Liver (tissue), 8 donors: ENCODE measurements at regions not wholly inside any gene's neighbourhood (a gene's known extent, or its start where the extent isn't known, plus 50 kb on each side); places are given as distances from the start of the nearest gene placed in this dataset.
A peak's percentile ranks its signal among the peaks of the same experiment; 100 is the strongest.

Experiments used
- DNase-seq: peaks from one replicate; pipeline ENCODE4 v3.0.0-alpha.2; 2017; ENCODE audit warnings: low spot score
- H3K27ac ChIP-seq, 2 donors: one replicate each; pipeline ENCODE4 v1.7.0; 2013; ENCODE audit warnings: inconsistent platforms in 2 of 2, low read length in 2 of 2, control low read depth in 1 of 2, low read depth in 1 of 2, mild to moderate bottlenecking in 1 of 2
- H3K27me3 ChIP-seq, 4 donors: one replicate each; pipeline versions ENCODE4 v1.6.1 to v1.7.0; 2013; ENCODE audit warnings: low read length in 3 of 4, inconsistent platforms in 1 of 4, mild to moderate bottlenecking in 1 of 4, moderate library complexity in 1 of 4; ENCODE audit not compliant: control insufficient read depth in 4 of 4, insufficient read depth in 4 of 4
- H3K36me3 ChIP-seq, 4 donors: one replicate each; pipeline versions ENCODE4 v1.6.1 to v1.7.0; 2013; ENCODE audit warnings: low read length in 3 of 4, mild to moderate bottlenecking in 3 of 4, low read depth in 1 of 4, moderate library complexity in 1 of 4; ENCODE audit not compliant: control insufficient read depth in 4 of 4, insufficient read depth in 3 of 4
- H3K4me1 ChIP-seq, 4 donors: one replicate each; pipeline versions ENCODE4 v1.6.1 to v1.7.0; 2013; ENCODE audit warnings: low read length in 3 of 4, mild to moderate bottlenecking in 3 of 4, moderate library complexity in 1 of 4; ENCODE audit not compliant: control insufficient read depth in 4 of 4, insufficient read depth in 4 of 4
- H3K4me3 ChIP-seq, 3 donors: one replicate each; pipeline versions ENCODE4 v1.6.1 to v1.7.0; 2013; ENCODE audit warnings: low read length in 3 of 3, control low read depth in 1 of 3, low read depth in 1 of 3, mild to moderate bottlenecking in 1 of 3
- H3K9ac ChIP-seq, 2 donors: one replicate each; pipeline ENCODE4 v1.7.0; 2013; ENCODE audit warnings: low read length in 2 of 2, mild to moderate bottlenecking in 2 of 2, moderate library complexity in 2 of 2, control low read depth in 1 of 2, low read depth in 1 of 2
- H3K9me3 ChIP-seq, 4 donors: one replicate each; pipeline versions ENCODE4 v1.6.1 to v1.7.0; 2013; ENCODE audit warnings: low read length in 3 of 4; ENCODE audit not compliant: control insufficient read depth in 4 of 4
- ATF3 ChIP-seq: IDR thresholded peaks from 2 replicates; pipeline ENCODE4 v1.6.1; 2016; ENCODE audit warnings: antibody characterized with exemption
- EGR1 ChIP-seq, 2 donors: IDR thresholded peaks; 2 replicates each; pipeline ENCODE4 v1.6.1; 2016 to 2018; ENCODE audit warnings: antibody characterized with exemption in 2 of 2, low read depth in 2 of 2
- FOXA1 ChIP-seq: IDR thresholded peaks from 2 replicates; pipeline ENCODE4 v1.6.1; 2016; ENCODE audit warnings: antibody characterized with exemption
- FOXA2 ChIP-seq: IDR thresholded peaks from 2 replicates; pipeline ENCODE4 v1.6.1; 2016; ENCODE audit warnings: antibody characterized with exemption
- GABPA ChIP-seq, 2 donors: IDR thresholded peaks in 1 of 2; conservative IDR thresholded peaks in 1 of 2; 2 replicates each; pipeline ENCODE4 v1.6.1; 2016; ENCODE audit warnings: antibody characterized with exemption in 2 of 2, mild to moderate bottlenecking in 1 of 2, moderate library complexity in 1 of 2
- HNF4A ChIP-seq, 2 donors: conservative IDR thresholded peaks; 2 replicates each; pipeline ENCODE4 v1.6.1; 2016; ENCODE audit warnings: antibody characterized with exemption in 2 of 2, mild to moderate bottlenecking in 2 of 2
- HNF4G ChIP-seq: IDR thresholded peaks from 2 replicates; pipeline ENCODE4 v1.6.1; 2016; ENCODE audit warnings: antibody characterized with exemption
- JUND ChIP-seq, 2 donors: IDR thresholded peaks; 2 replicates each; pipeline ENCODE4 v1.6.1; 2016; ENCODE audit warnings: antibody characterized with exemption in 2 of 2
- MAX ChIP-seq: IDR thresholded peaks from 2 replicates; pipeline ENCODE4 v1.6.1; 2016; ENCODE audit warnings: antibody characterized with exemption
- RAD21 ChIP-seq, 2 donors: IDR thresholded peaks; 2 replicates each; pipeline ENCODE4 v1.6.1; 2016; ENCODE audit warnings: antibody characterized with exemption in 2 of 2, mild to moderate bottlenecking in 2 of 2
- REST ChIP-seq: IDR thresholded peaks from 2 replicates; pipeline ENCODE4 v1.6.1; 2016; ENCODE audit warnings: antibody characterized with exemption, mild to moderate bottlenecking
- SP1 ChIP-seq: IDR thresholded peaks from 2 replicates; pipeline ENCODE4 v1.6.1; 2018; ENCODE audit warnings: antibody characterized with exemption, mild to moderate bottlenecking
- TAF1 ChIP-seq: conservative IDR thresholded peaks from 2 replicates; pipeline ENCODE4 v1.6.1; 2016; ENCODE audit warnings: antibody characterized with exemption, mild to moderate bottlenecking
- YY1 ChIP-seq: IDR thresholded peaks from 2 replicates; pipeline ENCODE4 v1.6.1; 2016; ENCODE audit warnings: antibody characterized with exemption, mild to moderate bottlenecking
- ZBTB33 ChIP-seq: IDR thresholded peaks from 2 replicates; pipeline ENCODE4 v1.6.1; 2016; ENCODE audit warnings: antibody characterized with exemption
- WGBS: extraction: QIAGEN DNeasy Blood & Tissue Kit; methylation state at CpG from one replicate; pipeline ENCODE4 v1.1.7; 2013; 5-methylcytosine and 5-hydroxymethylcytosine counted together
- TF ChIP-seq, protein P1 (sequence below): fragments of 150-350 bp; IDR thresholded peaks from 2 replicates; pipeline ENCODE4 v1.5.1; 2017; ENCODE audit warnings: improper control_type of control experiment, low read depth, low read length; ENCODE audit not compliant: missing input control
- donor health status: healthy.
- donor health status: healthy.
- donor health status: healthy.
- donor health status: healthy.
- donor health status: healthy.

GRCh38 chr14:58752289-58752688, 114.5 kb downstream of the DACT1 start:
- WGBS, result 73% methylated on average over 4 of the region's 4 CpGs
- DNase-seq, result no peak

More at GRCh38 chr14:58752289-58752688, 114.5 kb downstream of the DACT1 start:
- Histone ChIP-seq H3K27me3 (no peaks in the 10 kb centered on the region), H3K36me3 (no peaks in the 10 kb centered on the region), H3K4me3 (no peak overlapping the region), H3K4me1 (peaks cover 0 to 28% (median 20%) of the 10 kb centered on the region in 4 donors), H3K9ac (no peak overlapping the region), H3K9me3 (no peaks in the 10 kb centered on the region), H3K27ac (peak overlapping the region; percentile 52 to 73)
- TF ChIP-seq MAX (no peak), HNF4G (no peak), FOXA2 (no peak), FOXA1 (no peak), TAF1 (no peak), REST (no peak), HNF4A (conservative IDR thresholded peaks at IDR 0.05) (no peak), JUND (IDR thresholded peaks at IDR 0.05) (no peak), YY1 (no peak), GABPA (IDR thresholded peaks at IDR 0.05 in 1 of 2, conservative IDR thresholded peaks at IDR 0.05 in 1 of 2) (no peak), EGR1 (IDR thresholded peaks at IDR 0.05; ENCODE audit: low read depth in 2 of 2) (no peak), ATF3 (no peak), ZBTB33 (no peak), SP1 (no peak), RAD21 (IDR thresholded peaks at IDR 0.05) (no peak)
- TF ChIP-seq, protein P1, sequence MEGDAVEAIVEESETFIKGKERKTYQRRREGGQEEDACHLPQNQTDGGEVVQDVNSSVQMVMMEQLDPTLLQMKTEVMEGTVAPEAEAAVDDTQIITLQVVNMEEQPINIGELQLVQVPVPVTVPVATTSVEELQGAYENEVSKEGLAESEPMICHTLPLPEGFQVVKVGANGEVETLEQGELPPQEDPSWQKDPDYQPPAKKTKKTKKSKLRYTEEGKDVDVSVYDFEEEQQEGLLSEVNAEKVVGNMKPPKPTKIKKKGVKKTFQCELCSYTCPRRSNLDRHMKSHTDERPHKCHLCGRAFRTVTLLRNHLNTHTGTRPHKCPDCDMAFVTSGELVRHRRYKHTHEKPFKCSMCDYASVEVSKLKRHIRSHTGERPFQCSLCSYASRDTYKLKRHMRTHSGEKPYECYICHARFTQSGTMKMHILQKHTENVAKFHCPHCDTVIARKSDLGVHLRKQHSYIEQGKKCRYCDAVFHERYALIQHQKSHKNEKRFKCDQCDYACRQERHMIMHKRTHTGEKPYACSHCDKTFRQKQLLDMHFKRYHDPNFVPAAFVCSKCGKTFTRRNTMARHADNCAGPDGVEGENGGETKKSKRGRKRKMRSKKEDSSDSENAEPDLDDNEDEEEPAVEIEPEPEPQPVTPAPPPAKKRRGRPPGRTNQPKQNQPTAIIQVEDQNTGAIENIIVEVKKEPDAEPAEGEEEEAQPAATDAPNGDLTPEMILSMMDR, result no peak
